Astrocyte of the cerebellum (primary cell): ENCODE measurements at regions not wholly inside any gene's neighbourhood (a gene's known extent, or its start where the extent isn't known, plus 50 kb on each side); places are given as distances from the start of the nearest gene placed in this dataset.

Source experiments
- DNase-seq: peaks from one replicate; pipeline ENCODE4 v3.0.0-alpha.2; 2011; ENCODE audit warnings: low read depth
- H3K4me3 ChIP-seq: 2 replicates; pipeline ENCODE4 v1.5.1; 2011; ENCODE audit warnings: mild to moderate bottlenecking, low read depth, low read length, moderate library complexity
- in situ Hi-C: cut with HindIII; loops from 2 replicates; pipeline ENCODE4 v1.10.0; 2017; ENCODE audit warnings: low sequenced_read_pairs
- TF ChIP-seq, protein P1 (sequence below): IDR thresholded peaks from 2 replicates; pipeline ENCODE4 v1.5.1; 2012; ENCODE audit warnings: low read length, low read depth, moderate library complexity, mild to moderate bottlenecking; ENCODE audit errors: missing control alignments

GRCh38 chr17:62172492-62173291 is 107.6 kb upstream of the MED13 start:
- no peak for DNase-seq
- in situ Hi-C loops: no loop called here
- TF ChIP-seq, protein P1, sequence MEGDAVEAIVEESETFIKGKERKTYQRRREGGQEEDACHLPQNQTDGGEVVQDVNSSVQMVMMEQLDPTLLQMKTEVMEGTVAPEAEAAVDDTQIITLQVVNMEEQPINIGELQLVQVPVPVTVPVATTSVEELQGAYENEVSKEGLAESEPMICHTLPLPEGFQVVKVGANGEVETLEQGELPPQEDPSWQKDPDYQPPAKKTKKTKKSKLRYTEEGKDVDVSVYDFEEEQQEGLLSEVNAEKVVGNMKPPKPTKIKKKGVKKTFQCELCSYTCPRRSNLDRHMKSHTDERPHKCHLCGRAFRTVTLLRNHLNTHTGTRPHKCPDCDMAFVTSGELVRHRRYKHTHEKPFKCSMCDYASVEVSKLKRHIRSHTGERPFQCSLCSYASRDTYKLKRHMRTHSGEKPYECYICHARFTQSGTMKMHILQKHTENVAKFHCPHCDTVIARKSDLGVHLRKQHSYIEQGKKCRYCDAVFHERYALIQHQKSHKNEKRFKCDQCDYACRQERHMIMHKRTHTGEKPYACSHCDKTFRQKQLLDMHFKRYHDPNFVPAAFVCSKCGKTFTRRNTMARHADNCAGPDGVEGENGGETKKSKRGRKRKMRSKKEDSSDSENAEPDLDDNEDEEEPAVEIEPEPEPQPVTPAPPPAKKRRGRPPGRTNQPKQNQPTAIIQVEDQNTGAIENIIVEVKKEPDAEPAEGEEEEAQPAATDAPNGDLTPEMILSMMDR: no peak
- no peak overlapping the region for H3K4me3 ChIP-seq

DNA sequence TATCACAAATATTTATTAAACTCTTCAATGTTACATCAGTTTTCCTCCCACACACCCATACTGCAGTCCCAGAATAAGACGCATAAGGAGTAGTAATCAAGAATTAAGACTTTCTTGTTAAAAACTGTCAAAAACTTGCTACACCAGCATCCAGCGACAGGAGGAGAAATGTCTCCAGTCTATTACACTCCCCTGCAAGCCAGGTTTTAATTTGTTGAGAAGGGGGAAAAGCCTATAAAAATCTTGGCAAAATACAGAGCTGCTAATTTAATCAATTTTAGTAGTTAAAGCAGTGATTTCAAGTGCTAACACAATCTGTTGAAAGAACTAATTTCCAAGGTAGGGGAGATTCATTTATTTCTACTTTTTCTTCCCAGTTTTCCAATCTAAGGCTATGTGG is 102.0 kb upstream of the MED13 start:
- TF ChIP-seq, protein P1: no peak
- no peak for DNase-seq
- H3K4me3 ChIP-seq: no peak overlapping the region
- in situ Hi-C loops: no loop called here

DNA sequence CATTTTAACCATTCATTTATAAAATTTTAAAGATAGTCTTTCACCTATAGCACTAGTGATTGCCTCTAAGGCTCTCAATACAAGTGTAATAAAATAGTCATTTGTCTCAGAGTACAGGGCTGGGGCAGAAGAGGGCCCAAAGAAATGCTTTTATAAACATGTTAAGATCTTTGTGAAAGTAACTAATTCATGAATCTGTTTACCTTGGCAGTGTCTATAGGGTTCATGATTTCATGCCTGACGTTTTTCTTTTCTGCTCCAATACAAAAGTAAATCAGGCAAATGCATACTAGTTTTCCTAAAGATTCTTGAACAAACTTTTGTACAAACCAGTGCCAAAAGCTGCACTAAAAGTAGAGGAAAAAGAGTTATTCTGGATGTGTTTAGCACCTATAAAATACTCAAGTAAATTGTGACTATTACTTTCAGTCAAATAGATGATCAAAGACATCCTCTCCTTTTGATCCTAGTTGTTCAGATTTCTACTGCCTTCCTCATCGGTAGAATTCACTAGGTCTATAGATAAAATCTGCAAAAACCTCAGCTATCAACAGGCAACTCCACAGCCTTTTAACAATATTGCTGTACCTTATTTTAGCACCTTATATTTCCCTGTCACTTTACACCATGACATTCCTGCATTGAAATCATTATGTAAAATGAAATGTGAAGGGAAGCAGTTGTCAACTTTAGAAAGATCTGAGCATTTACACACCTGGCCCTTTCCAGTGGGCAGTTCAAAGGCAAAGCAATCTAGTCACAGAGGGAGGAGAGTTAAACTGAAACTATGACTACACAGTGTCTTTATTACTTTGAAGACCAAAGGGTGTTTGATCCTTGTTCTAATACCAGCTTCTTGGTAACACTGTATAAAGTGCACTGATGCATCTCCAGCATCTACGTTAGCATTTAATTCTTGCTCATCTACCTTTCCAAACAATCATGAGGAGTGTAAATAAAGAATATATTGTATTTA is 100.0 kb upstream of the MED13 start:
- peak; percentile 1 for DNase-seq
- TF ChIP-seq, protein P1: no peak
- in situ Hi-C loops: no loop called here
- no peak overlapping the region for H3K4me3 ChIP-seq

GRCh38 chr17:62163847-62164246 is 98.8 kb upstream of the MED13 start:
- H3K4me3 ChIP-seq: no peak overlapping the region
- in situ Hi-C loops: no loop called here
- no peak for DNase-seq
- TF ChIP-seq, protein P1: no peak

DNA sequence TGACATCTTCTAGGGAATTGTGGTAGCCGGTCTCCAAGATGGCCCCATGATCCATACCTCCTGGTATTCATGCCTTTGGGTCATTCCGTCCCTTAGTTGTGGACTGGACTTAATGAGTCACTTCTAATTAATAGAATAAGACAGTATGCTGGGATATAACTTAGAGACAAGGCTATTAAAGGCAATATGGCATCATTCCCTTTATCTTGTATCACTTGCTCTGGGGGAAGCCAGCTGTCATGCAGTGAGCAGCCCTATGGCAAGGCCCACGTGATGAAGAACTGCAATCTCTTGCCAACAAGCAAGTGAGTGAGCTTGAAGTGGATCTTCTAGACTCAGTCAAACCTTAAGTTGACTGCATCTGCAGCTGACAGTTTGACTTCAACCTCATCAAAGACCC is 97.8 kb upstream of the MED13 start:
- TF ChIP-seq, protein P1: no peak
- in situ Hi-C loops: no loop called here
- no peak overlapping the region for H3K4me3 ChIP-seq
- DNase-seq: no peak

GRCh38 chr17:62161405-62162148 is 96.5 kb upstream of the MED13 start:
- TF ChIP-seq, protein P1: no peak
- H3K4me3 ChIP-seq: no peak overlapping the region
- DNase-seq: no peak
- in situ Hi-C loops: no loop called here
